ENCODE measurements at regions not wholly inside any gene's neighbourhood (a gene's known extent, or its start where the extent isn't known, plus 50 kb on each side); places are given as distances from the start of the nearest gene placed in this dataset.
"Not testable (repeated sequence)": the region's sequence is repeated elsewhere in the genome, so short reads cannot be mapped to it uniquely, and the experiment has no call there.

DNA sequence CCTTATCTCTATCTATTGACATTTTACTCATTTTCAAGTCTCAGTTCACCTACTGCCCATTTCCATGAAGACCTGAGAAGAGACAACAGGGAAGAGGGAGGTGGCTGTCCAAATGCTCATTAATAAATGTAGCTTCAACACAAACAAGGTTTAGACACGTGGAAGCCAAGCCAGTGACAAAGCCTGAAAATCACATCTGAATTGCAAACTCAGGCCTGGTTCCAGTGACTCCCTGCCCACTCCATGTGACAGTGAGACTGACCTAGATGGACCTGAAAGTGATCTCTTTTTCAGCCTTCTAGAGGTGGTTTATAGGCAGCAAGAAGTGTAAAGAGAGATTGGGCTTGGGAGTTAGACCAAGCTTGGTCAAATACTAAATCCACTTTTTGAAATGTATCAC is 126.6 kb upstream of the BCL6 start:
- Histone ChIP-seq H3K4me2 (no peak overlapping the region), H4K20me1 (no peaks in the 10 kb centered on the region), H3K4me3 (no peak overlapping the region), H3K4me1 (no peaks in the 10 kb centered on the region), H3K9ac (no peak overlapping the region), H3K36me3 (no peaks in the 10 kb centered on the region), H3K27ac (no peak overlapping the region), H3K9me3 (no peaks in the 10 kb centered on the region), H3K27me3 (no peaks in the 10 kb centered on the region)
- TF ChIP-seq Cebpa-rat (IDR thresholded peaks at IDR 0.05), result no peak

DNA sequence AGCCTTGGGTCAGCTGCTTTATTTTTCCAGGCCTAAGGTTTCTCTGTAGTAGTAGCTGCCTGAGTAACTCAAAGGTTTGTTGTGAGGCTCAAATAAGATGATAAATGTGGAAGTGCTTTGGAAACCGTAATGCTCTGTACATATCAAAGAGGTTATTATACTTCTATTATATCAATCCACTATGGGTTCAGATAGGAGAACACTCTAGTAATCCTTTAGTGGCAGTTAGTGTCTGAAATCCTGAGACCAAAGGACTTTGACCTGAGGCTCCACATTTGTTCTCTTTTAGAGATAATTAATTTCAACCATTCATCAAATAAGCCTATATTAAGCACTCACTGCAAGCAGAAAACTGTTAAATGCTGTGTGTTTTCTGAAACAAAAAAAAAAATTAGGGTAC is 128.6 kb upstream of the BCL6 start:
- H3K9me3 ChIP-seq, result no peaks in the 10 kb centered on the region
- no peak overlapping the region for H3K4me3 ChIP-seq
- no peak overlapping the region for H3K4me2 ChIP-seq
- TF ChIP-seq Cebpa-rat (IDR thresholded peaks at IDR 0.05), result no peak
- H3K27ac ChIP-seq, result no peak overlapping the region
- no peaks in the 10 kb centered on the region for H3K27me3 ChIP-seq
- H3K36me3 ChIP-seq, result no peaks in the 10 kb centered on the region
- H3K4me1 ChIP-seq, result no peaks in the 10 kb centered on the region
- H4K20me1 ChIP-seq, result no peaks in the 10 kb centered on the region
- H3K9ac ChIP-seq, result no peak overlapping the region

DNA sequence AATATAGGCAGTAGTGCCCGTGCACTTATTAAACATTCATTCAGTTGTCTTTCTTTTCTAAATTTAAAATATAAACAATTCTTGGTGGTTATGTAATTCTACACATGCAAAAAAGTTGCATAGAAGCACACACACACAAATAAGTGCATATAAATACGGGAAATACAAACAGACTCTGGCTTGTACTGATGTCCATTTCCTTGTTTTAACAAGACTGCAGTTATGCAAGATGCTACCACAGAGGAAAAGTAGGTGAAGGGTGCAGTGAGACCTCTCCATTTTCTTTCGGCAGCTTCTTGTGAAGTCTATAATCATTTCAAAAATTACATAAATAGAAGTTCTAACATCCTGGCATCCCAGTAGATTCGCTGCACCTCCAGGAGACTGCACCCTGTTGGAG is 130.6 kb upstream of the BCL6 start:
- no peaks in the 10 kb centered on the region for H3K9me3 ChIP-seq
- H3K36me3 ChIP-seq, result no peaks in the 10 kb centered on the region
- H3K27ac ChIP-seq, result no peak overlapping the region
- no peak for TF ChIP-seq Cebpa-rat (IDR thresholded peaks at IDR 0.05)
- no peaks in the 10 kb centered on the region for H3K27me3 ChIP-seq
- H3K4me2 ChIP-seq, result no peak overlapping the region
- H3K9ac ChIP-seq, result no peak overlapping the region
- no peaks in the 10 kb centered on the region for H4K20me1 ChIP-seq
- no peaks in the 10 kb centered on the region for H3K4me1 ChIP-seq
- H3K4me3 ChIP-seq, result no peak overlapping the region

DNA sequence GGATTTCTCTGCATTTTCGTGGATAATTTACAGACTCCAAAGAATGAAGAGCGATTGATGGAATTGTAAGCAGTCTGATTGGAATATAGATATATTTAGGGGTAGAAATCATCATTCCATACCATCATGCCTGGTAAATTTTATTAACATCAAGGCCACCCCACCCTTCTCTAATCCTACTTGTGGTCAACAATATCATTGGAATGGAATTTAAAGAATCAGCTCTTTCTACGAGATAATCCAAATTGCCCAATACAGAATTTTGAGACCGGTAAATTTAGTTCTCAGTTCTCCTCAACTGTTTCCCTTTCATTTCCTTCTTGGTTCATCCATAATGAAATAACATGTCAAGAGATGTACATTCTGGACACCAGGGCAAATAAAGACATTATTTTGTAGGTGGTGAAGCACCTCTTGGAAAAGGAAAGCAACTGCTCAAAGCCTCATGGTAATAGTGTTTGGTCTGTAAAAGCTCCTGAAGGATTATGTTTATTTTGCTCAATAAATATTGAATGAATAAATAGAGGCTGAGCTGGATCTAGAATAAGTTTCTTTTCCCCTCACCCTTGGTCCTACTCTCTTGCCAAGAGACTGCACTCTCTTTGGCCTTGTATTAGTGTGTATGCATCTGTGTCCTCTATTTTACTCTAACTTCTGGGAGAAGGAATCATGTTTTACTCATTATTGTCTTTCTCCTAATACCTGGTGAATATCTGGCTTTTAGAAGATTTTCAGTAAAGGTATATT is 133.7 kb upstream of the BCL6 start:
- H3K27me3 ChIP-seq, result no peaks in the 10 kb centered on the region
- no peak for TF ChIP-seq Cebpa-rat (IDR thresholded peaks at IDR 0.05)
- H3K27ac ChIP-seq, result no peak overlapping the region
- no peaks in the 10 kb centered on the region for H3K9me3 ChIP-seq
- no peak overlapping the region for H3K4me2 ChIP-seq
- H4K20me1 ChIP-seq, result no peaks in the 10 kb centered on the region
- no peaks in the 10 kb centered on the region for H3K4me1 ChIP-seq
- no peak overlapping the region for H3K9ac ChIP-seq
- no peak overlapping the region for H3K4me3 ChIP-seq
- no peaks in the 10 kb centered on the region for H3K36me3 ChIP-seq

DNA sequence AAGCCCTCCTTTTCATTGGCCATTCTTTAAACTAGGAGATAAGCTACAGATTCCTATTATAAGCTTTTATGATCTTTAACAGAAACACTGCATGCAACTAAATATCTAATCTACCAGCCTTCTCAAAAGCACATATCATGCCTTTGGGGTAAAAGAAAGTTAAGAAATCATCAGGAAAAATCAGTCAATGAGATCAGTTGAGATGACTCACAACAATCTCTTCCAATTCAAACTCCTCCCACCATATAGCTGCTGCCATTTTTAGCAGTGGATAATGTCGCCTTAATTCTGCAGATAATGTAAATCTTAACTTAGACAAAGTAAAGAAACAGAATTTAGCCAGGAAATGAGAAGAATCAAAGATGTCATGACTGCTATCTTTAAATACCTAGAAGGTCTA is 135.2 kb upstream of the BCL6 start:
- no peaks in the 10 kb centered on the region for H3K27me3 ChIP-seq
- H3K4me2 ChIP-seq, result no peak overlapping the region
- TF ChIP-seq Cebpa-rat (IDR thresholded peaks at IDR 0.05), result no peak
- no peak overlapping the region for H3K27ac ChIP-seq
- no peaks in the 10 kb centered on the region for H3K36me3 ChIP-seq
- H3K4me3 ChIP-seq, result no peak overlapping the region
- no peaks in the 10 kb centered on the region for H3K4me1 ChIP-seq
- H3K9me3 ChIP-seq, result no peaks in the 10 kb centered on the region
- no peaks in the 10 kb centered on the region for H4K20me1 ChIP-seq
- no peak overlapping the region for H3K9ac ChIP-seq

DNA sequence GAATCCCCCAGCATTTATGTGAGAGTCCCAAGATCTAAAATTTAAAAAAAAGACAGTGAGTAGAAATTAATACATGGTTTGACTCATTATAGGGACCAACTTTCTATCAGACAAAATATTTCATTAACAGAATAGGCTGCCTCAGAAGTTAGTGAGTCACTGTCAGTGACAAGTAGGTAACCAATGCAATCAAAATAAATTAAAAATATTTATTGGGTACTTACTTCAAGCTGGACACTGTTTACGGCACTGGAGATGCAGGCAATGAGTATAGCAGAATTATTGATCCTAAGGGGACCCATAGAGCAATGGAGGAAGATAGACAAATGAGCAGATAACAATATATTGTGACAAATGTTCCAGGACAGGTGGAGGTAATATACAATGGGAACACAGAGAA is 135.6 kb upstream of the BCL6 start:
- Histone ChIP-seq H3K4me2 (no peak overlapping the region), H3K4me1 (no peaks in the 10 kb centered on the region), H4K20me1 (no peaks in the 10 kb centered on the region), H3K27ac (no peak overlapping the region), H3K9me3 (no peaks in the 10 kb centered on the region), H3K9ac (no peak overlapping the region), H3K36me3 (no peaks in the 10 kb centered on the region), H3K4me3 (no peak overlapping the region), H3K27me3 (no peaks in the 10 kb centered on the region)
- no peak for TF ChIP-seq Cebpa-rat (IDR thresholded peaks at IDR 0.05)

DNA sequence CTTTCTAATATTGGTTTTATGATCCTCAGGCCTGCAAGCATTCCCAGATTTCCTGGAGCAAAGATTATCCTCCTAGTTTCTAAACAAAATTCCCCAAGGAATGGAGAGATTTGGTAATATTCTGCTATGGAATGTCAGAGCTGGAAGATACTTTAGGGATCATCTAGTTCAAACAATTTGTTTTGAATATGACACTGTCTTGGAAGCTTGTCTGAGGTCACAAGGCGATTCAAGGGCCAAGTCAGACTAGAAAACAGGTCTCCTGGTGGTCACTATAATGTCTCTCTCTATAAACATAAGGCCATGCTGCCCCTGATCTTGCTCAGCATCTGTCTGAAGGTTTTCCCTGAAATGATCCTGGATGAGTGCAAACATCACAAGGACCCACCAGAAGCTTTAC is 143.4 kb upstream of the BCL6 start:
- no peak overlapping the region for H3K4me2 ChIP-seq
- no peak for TF ChIP-seq Cebpa-rat (IDR thresholded peaks at IDR 0.05)

DNA sequence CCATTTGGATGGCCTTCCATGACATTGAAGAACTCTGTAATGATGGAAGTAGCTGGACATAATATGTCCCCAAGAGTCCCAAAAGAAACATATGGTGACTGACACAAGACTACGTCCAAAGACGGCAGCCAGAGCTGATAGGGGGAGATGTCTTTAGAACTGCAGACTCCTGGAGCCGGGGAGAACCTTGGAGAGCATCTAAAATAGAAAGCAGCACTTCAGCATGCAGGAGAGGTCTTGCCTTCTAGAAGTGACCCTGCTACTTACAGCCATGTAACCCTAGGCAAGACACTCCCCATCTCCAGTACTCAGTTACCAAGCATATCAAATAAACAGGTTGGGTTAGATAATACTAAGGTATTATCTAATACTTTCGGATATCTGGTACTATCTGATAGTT is 143.8 kb upstream of the BCL6 start:
- H3K4me1 ChIP-seq, result peaks cover 7% of the 10 kb centered on the region
- no peak overlapping the region for H3K4me3 ChIP-seq
- no peak overlapping the region for H3K4me2 ChIP-seq
- H3K36me3 ChIP-seq, result no peaks in the 10 kb centered on the region
- no peak for TF ChIP-seq Cebpa-rat (IDR thresholded peaks at IDR 0.05)
- H3K27ac ChIP-seq, result no peak overlapping the region
- no peaks in the 10 kb centered on the region for H4K20me1 ChIP-seq
- H3K27me3 ChIP-seq, result no peaks in the 10 kb centered on the region
- no peak overlapping the region for H3K9ac ChIP-seq
- no peaks in the 10 kb centered on the region for H3K9me3 ChIP-seq

More for the DNA sequence above, 143.4 kb upstream of the BCL6 start:
- no peaks in the 10 kb centered on the region for H3K27me3 ChIP-seq
- no peak overlapping the region for H3K27ac ChIP-seq
- peaks cover 7% of the 10 kb centered on the region for H3K4me1 ChIP-seq
- no peak overlapping the region for H3K4me3 ChIP-seq
- H3K9ac ChIP-seq, result no peak overlapping the region
- H3K9me3 ChIP-seq, result no peaks in the 10 kb centered on the region
- no peaks in the 10 kb centered on the region for H3K36me3 ChIP-seq
- H4K20me1 ChIP-seq, result no peaks in the 10 kb centered on the region

DNA sequence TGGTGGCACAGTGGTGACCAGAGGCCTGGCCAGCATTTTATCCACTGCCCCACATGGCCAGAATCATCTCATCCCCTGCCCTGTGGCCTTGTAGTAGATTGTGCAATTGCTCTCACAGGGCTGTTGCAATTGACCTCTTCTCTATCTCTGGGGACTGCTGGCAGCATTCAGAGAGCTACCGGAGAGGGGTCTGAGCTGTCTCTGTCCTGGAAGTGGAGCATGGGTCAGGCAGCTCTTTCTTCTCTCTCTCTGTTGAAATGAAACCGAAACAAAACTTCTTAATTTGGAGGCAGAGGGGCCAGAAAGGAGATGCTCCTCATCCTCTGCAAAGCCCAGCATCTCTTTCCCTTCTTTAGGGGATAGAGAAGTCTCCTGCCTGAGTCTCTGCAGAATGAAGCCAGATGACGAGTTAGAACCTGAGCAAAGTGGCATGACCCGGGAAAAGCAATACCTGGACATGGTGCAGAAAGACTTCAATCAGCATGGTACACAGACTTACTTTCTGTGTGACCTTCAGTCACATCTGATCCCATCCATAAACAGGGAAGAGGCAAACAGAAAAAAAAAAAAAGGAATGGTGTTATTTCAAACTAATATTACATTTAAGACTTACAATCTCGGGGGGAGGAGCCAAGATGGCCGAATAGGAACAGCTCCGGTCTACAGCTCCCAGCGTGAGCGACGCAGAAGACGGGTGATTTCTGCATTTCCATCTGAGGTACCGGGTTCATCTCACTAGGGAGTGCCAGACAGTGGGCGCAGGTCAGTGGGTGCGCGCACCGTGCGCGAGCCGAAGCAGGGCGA is 144.5 kb upstream of the BCL6 start:
- Histone ChIP-seq H4K20me1 (no peaks in the 10 kb centered on the region), H3K9ac (no peak overlapping the region), H3K4me2 (peak overlapping the region; percentile 14; the same call in 1 of the 2 replicates), H3K27me3 (no peaks in the 10 kb centered on the region), H3K36me3 (no peaks in the 10 kb centered on the region), H3K4me3 (no peak overlapping the region), H3K27ac (no peak overlapping the region), H3K9me3 (no peaks in the 10 kb centered on the region), H3K4me1 (peaks cover 7% of the 10 kb centered on the region)
- TF ChIP-seq Cebpa-rat (IDR thresholded peaks at IDR 0.05), result no peak

DNA sequence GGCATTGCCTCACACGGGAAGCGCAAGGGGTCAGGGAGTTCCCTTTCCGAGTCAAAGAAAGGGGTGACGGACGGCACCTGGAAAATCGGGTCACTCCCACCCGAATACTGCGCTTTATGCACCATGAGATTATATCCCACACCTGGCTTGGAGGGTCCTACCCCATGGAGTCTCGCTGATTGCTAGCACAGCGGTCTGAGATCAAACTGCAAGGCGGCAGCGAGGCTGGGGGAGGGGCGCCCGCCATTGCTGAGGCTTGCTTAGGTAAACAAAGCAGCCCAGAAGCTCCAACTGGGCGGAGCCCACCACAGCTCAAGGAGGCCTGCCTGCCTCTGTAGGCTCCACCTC is 145.1 kb upstream of the BCL6 start:
- not testable (repeated sequence) for H4K20me1 ChIP-seq, H3K4me3 ChIP-seq, H3K36me3 ChIP-seq, H3K27ac ChIP-seq, H3K9ac ChIP-seq, H3K27me3 ChIP-seq, H3K9me3 ChIP-seq, H3K4me1 ChIP-seq, H3K4me2 ChIP-seq

Data from BLaER1 (cell line).